Left renal cortex interstitium (tissue), 4 donors: ENCODE measurements at regions not wholly inside any gene's neighbourhood (a gene's known extent, or its start where the extent isn't known, plus 50 kb on each side); places are given as distances from the start of the nearest gene placed in this dataset.
A peak's percentile ranks its signal among the peaks of the same experiment; 100 is the strongest.
"Not testable (repeated sequence)": the region's sequence is repeated elsewhere in the genome, so short reads cannot be mapped to it uniquely, and the experiment has no call there.

ENCODE experiments used
- DNase-seq, 4 donors: peaks; one replicate each; pipeline ENCODE4 v3.0.0-alpha.2; 2013; ENCODE audit warnings: low read depth in 4 of 4, low spot score in 2 of 4, missing footprints in 1 of 4

- DNase-seq = no peak
Measured at GRCh38 chr9:79390077-79390698, 181.6 kb upstream of the TLE4 start.

GRCh38 chr9:79390781-79391770 is 180.7 kb upstream of the TLE4 start:
- no peak for DNase-seq

GRCh38 chr9:79395228-79395627 is 176.5 kb upstream of the TLE4 start:
- DNase-seq = no peak

- no peak for DNase-seq
Measured at GRCh38 chr9:79395755-79396154, 176.0 kb upstream of the TLE4 start.

GRCh38 chr9:79396168-79396567 is 175.6 kb upstream of the TLE4 start:
- DNase-seq = no peak

GRCh38 chr9:79403495-79403894 is 168.3 kb upstream of the TLE4 start:
- DNase-seq = no peak

GRCh38 chr9:79408200-79408599 is 163.6 kb upstream of the TLE4 start:
- no peak for DNase-seq

GRCh38 chr9:79408617-79409016 is 163.1 kb upstream of the TLE4 start:
- no peak for DNase-seq

- DNase-seq = no peak
Measured at GRCh38 chr9:79409182-79409823, 162.5 kb upstream of the TLE4 start.

- no peak for DNase-seq
Measured at GRCh38 chr9:79425840-79426239, 145.9 kb upstream of the TLE4 start.

- DNase-seq = no peak
Measured at GRCh38 chr9:79428422-79428821, 143.3 kb upstream of the TLE4 start.

GRCh38 chr9:79430619-79431018 is 141.1 kb upstream of the TLE4 start:
- DNase-seq = no peak

- DNase-seq = no peak
Measured at GRCh38 chr9:79431019-79431679, 140.6 kb upstream of the TLE4 start.

- no peak for DNase-seq
Measured at GRCh38 chr9:79432485-79432884, 139.3 kb upstream of the TLE4 start.

- no peak for DNase-seq
Measured at GRCh38 chr9:79433703-79434102, 138.1 kb upstream of the TLE4 start.

GRCh38 chr9:79439221-79439620 is 132.5 kb upstream of the TLE4 start:
- not testable (repeated sequence) for DNase-seq

- no peak for DNase-seq
Measured at GRCh38 chr9:79446523-79447307, 125.0 kb upstream of the TLE4 start.

GRCh38 chr9:79447308-79447605 is 124.5 kb upstream of the TLE4 start:
- DNase-seq = no peak

- DNase-seq = peak in 1 of 4 donors; percentile 56
Measured at GRCh38 chr9:79447762-79448161, 124.0 kb upstream of the TLE4 start.

GRCh38 chr9:79452265-79452664 is 119.5 kb upstream of the TLE4 start:
- DNase-seq = no peak
